Neural progenitor cell (in vitro differentiated cells): ENCODE measurements at regions not wholly inside any gene's neighbourhood (a gene's known extent, or its start where the extent isn't known, plus 50 kb on each side); places are given as distances from the start of the nearest gene placed in this dataset.

ENCODE experiments used
- DNase-seq: peaks from one replicate; pipeline ENCODE4 v3.0.0-alpha.2; 2016; ENCODE audit warnings: low spot score
- H2AFZ ChIP-seq: fragments of 200-600 bp; sonication (generic); replicated peaks from 2 replicates; pipeline ENCODE4 v1.6.1; 2016; ENCODE audit warnings: antibody characterized with exemption
- H3F3A ChIP-seq: fragments of 200-600 bp; sonication (generic); 2 replicates; pipeline ENCODE4 v1.6.1; 2016; ENCODE audit warnings: antibody characterized with exemption, low read depth
- H3K27ac ChIP-seq: fragments of 200-600 bp; sonication (generic); 2 replicates; pipeline ENCODE4 v1.5.1; 2016; ENCODE audit warnings: mild to moderate bottlenecking
- H3K27me3 ChIP-seq: fragments of 200-600 bp; sonication (generic); 2 replicates; pipeline ENCODE4 v1.6.1; 2016; ENCODE audit warnings: mild to moderate bottlenecking, moderate library complexity
- H3K36me3 ChIP-seq: fragments of 200-600 bp; sonication (generic); 2 replicates; pipeline ENCODE4 v1.5.1; 2016
- H3K4me1 ChIP-seq: fragments of 200-600 bp; sonication (generic); 2 replicates; pipeline ENCODE4 v1.6.1; 2016; ENCODE audit warnings: mixed run types
- H3K4me2 ChIP-seq: fragments of 200-600 bp; sonication (generic); 2 replicates; pipeline ENCODE4 v1.6.1; 2016
- H3K4me3 ChIP-seq: fragments of 200-600 bp; sonication (generic); 2 replicates; pipeline ENCODE4 v1.5.1; 2016
- H3K79me2 ChIP-seq: fragments of 200-600 bp; sonication (generic); 2 replicates; pipeline ENCODE4 v1.6.1; 2016; ENCODE audit warnings: low read depth
- H3K9ac ChIP-seq: fragments of 200-600 bp; sonication (generic); 2 replicates; pipeline ENCODE4 v1.6.1; 2016
- H3K9me3 ChIP-seq: fragments of 200-600 bp; sonication (generic); 2 replicates; pipeline ENCODE4 v1.5.1; 2016; ENCODE audit warnings: low read depth
- H4K20me1 ChIP-seq: fragments of 200-600 bp; sonication (generic); 2 replicates; pipeline ENCODE4 v1.6.1; 2016; ENCODE audit warnings: low read depth
- H3K27ac Mint-ChIP-seq: 3 replicates; pipeline ENCODE4 v1.8.0; 2021; ENCODE audit warnings: mixed read lengths
- H3K27me3 Mint-ChIP-seq: 2 replicates; pipeline ENCODE4 v1.8.0; 2022; ENCODE audit warnings: low read depth, mild to moderate bottlenecking, inconsistent platforms, moderate library complexity, mixed read lengths; ENCODE audit not compliant: insufficient read depth
- H3K36me3 Mint-ChIP-seq: 3 replicates; pipeline ENCODE4 v1.8.0; 2021; ENCODE audit warnings: mixed read lengths
- H3K4me1 Mint-ChIP-seq: 3 replicates; pipeline ENCODE4 v1.8.0; 2021; ENCODE audit warnings: mixed read lengths
- H3K4me3 Mint-ChIP-seq: 3 replicates; pipeline ENCODE4 v1.8.0; 2021; ENCODE audit warnings: mild to moderate bottlenecking, moderate library complexity, mixed read lengths
- H3K9me3 Mint-ChIP-seq: 3 replicates; pipeline ENCODE4 v1.8.0; 2020; ENCODE audit warnings: mixed read lengths
- CTCF ChIP-seq: fragments of 200-600 bp; sonication (generic); IDR thresholded peaks from 2 replicates; pipeline ENCODE4 v1.5.1; 2017; ENCODE audit warnings: antibody characterized with exemption, mild to moderate bottlenecking
- EZH2 ChIP-seq: fragments of 200-600 bp; sonication (generic); IDR thresholded peaks from 2 replicates; pipeline ENCODE4 v1.6.1; 2017; ENCODE audit warnings: antibody characterized with exemption, mild to moderate bottlenecking, moderate library complexity
- EZH2phosphoT487 ChIP-seq: fragments of 200-600 bp; sonication (generic); IDR thresholded peaks from 2 replicates; pipeline ENCODE4 v1.6.1; 2017; ENCODE audit warnings: antibody characterized with exemption

- H2AFZ ChIP-seq, result no peak overlapping the region
- no peak overlapping the region for H3K4me3 Mint-ChIP-seq
- no peaks in the 10 kb centered on the region for H3K79me2 ChIP-seq
- no peaks in the 10 kb centered on the region for H3K9me3 ChIP-seq
- H3K36me3 Mint-ChIP-seq, result no peaks in the 10 kb centered on the region
- H3K4me1 ChIP-seq, result no peaks in the 10 kb centered on the region
- DNase-seq, result no peak
- TF ChIP-seq CTCF, result no peak
- TF ChIP-seq EZH2, result no peak
- TF ChIP-seq EZH2phosphoT487, result no peak
- H3K27ac Mint-ChIP-seq, result no peak overlapping the region
- no peaks in the 10 kb centered on the region for H4K20me1 ChIP-seq
- H3K4me2 ChIP-seq, result no peak overlapping the region
- H3K4me1 Mint-ChIP-seq, result no peaks in the 10 kb centered on the region
- no peaks in the 10 kb centered on the region for H3F3A ChIP-seq
- no peak overlapping the region for H3K27ac ChIP-seq
- H3K4me3 ChIP-seq, result no peak overlapping the region
- H3K36me3 ChIP-seq, result no peaks in the 10 kb centered on the region
- no peak overlapping the region for H3K9ac ChIP-seq
- H3K27me3 Mint-ChIP-seq, result no peaks in the 10 kb centered on the region
- no peaks in the 10 kb centered on the region for H3K27me3 ChIP-seq
- no peaks in the 10 kb centered on the region for H3K9me3 Mint-ChIP-seq
Measured at GRCh38 chrX:33607042-33607595, 395.8 kb upstream of the DMD start.

GRCh38 chrX:33605997-33606396 lies 394.6 kb upstream of the DMD start:
- H3K36me3 ChIP-seq, result no peaks in the 10 kb centered on the region
- no peak overlapping the region for H3K27ac ChIP-seq
- Mint-ChIP-seq H3K36me3 (no peaks in the 10 kb centered on the region), H3K4me3 (no peak overlapping the region), H3K27me3 (no peaks in the 10 kb centered on the region), H3K4me1 (no peaks in the 10 kb centered on the region), H3K27ac (no peak overlapping the region), H3K9me3 (peaks cover 2% of the 10 kb centered on the region)
- no peaks in the 10 kb centered on the region for H3K79me2 ChIP-seq
- H4K20me1 ChIP-seq, result no peaks in the 10 kb centered on the region
- no peak overlapping the region for H3K4me3 ChIP-seq
- DNase-seq, result no peak
- H3K27me3 ChIP-seq, result no peaks in the 10 kb centered on the region
- no peak overlapping the region for H2AFZ ChIP-seq
- no peaks in the 10 kb centered on the region for H3K9me3 ChIP-seq
- no peaks in the 10 kb centered on the region for H3K4me1 ChIP-seq
- H3F3A ChIP-seq, result no peaks in the 10 kb centered on the region
- no peak overlapping the region for H3K4me2 ChIP-seq
- TF ChIP-seq EZH2 (no peak), CTCF (no peak), EZH2phosphoT487 (no peak)
- H3K9ac ChIP-seq, result no peak overlapping the region

- DNase-seq, result no peak
- Histone ChIP-seq H2AFZ (no peak overlapping the region), H3K27me3 (no peaks in the 10 kb centered on the region), H3K36me3 (no peaks in the 10 kb centered on the region), H3K27ac (no peak overlapping the region), H3K79me2 (no peaks in the 10 kb centered on the region), H3K4me2 (no peak overlapping the region), H3F3A (no peaks in the 10 kb centered on the region), H3K4me3 (no peak overlapping the region), H3K9ac (no peak overlapping the region), H3K9me3 (no peaks in the 10 kb centered on the region), H4K20me1 (no peaks in the 10 kb centered on the region), H3K4me1 (no peaks in the 10 kb centered on the region)
- H3K27ac Mint-ChIP-seq, result no peak overlapping the region
- H3K4me1 Mint-ChIP-seq, result no peaks in the 10 kb centered on the region
- no peaks in the 10 kb centered on the region for H3K9me3 Mint-ChIP-seq
- TF ChIP-seq EZH2phosphoT487, result no peak
- no peak for TF ChIP-seq CTCF
- TF ChIP-seq EZH2, result no peak
- no peaks in the 10 kb centered on the region for H3K36me3 Mint-ChIP-seq
- no peaks in the 10 kb centered on the region for H3K27me3 Mint-ChIP-seq
- no peak overlapping the region for H3K4me3 Mint-ChIP-seq
Measured at GRCh38 chrX:33592396-33592795, 381.0 kb upstream of the DMD start.
